Bronchial epithelial cell (primary cell): ENCODE measurements at regions not wholly inside any gene's neighbourhood (a gene's known extent, or its start where the extent isn't known, plus 50 kb on each side); places are given as distances from the start of the nearest gene placed in this dataset.
A peak's percentile ranks its signal among the peaks of the same experiment; 100 is the strongest.

Experiments
- DNase-seq: peaks from one replicate; pipeline ENCODE4 v3.0.0-alpha.2; 2010; ENCODE audit warnings: low read depth
- FAIRE-seq: peaks from 2 replicates; lab custom pipeline; 2011; peaks lifted over from hg19 to GRCh38; lab: Jason Lieb, UNC
- H3K27me3 ChIP-seq: 2 replicates; pipeline ENCODE4 v1.5.1; 2011; ENCODE audit warnings: low read length; ENCODE audit not compliant: control insufficient read depth, insufficient read depth
- H3K36me3 ChIP-seq: 2 replicates; pipeline ENCODE4 v1.5.1; 2011; ENCODE audit warnings: low read length; ENCODE audit not compliant: control insufficient read depth, insufficient read depth
- H3K4me3 ChIP-seq: 2 replicates; pipeline ENCODE4 v1.5.1; 2011; ENCODE audit warnings: mild to moderate bottlenecking, low read depth, low read length, control low read depth
- TF ChIP-seq, protein P1 (sequence below): IDR thresholded peaks from 2 replicates; pipeline ENCODE4 v1.5.1; 2011; ENCODE audit warnings: mild to moderate bottlenecking, moderate library complexity, low read length, control low read depth, inconsistent platforms; ENCODE audit not compliant: insufficient read depth, severe bottlenecking

DNA sequence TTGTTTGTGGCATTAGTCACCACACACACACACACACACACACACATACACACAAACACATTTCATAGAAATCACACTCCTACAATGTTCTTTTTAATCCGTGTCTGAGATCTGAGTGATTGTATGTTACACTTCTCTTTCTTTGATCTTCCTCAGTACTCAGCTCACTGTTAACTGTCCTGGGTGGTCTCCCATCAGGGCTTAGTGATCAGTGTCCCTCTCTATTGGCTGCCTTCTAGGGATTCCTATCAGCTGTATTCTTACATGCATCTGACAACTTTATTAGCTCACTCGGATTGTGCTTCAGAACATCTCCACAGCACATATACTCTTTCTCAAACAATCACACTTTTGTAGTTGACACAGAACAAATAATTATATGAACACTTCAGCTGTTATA, 170.2 kb upstream of the POU5F2 start:
- no peaks in the 10 kb centered on the region for H3K27me3 ChIP-seq
- FAIRE-seq, result no peak
- H3K36me3 ChIP-seq, result no peaks in the 10 kb centered on the region
- DNase-seq, result no peak
- H3K4me3 ChIP-seq, result no peak overlapping the region
- TF ChIP-seq, protein P1, sequence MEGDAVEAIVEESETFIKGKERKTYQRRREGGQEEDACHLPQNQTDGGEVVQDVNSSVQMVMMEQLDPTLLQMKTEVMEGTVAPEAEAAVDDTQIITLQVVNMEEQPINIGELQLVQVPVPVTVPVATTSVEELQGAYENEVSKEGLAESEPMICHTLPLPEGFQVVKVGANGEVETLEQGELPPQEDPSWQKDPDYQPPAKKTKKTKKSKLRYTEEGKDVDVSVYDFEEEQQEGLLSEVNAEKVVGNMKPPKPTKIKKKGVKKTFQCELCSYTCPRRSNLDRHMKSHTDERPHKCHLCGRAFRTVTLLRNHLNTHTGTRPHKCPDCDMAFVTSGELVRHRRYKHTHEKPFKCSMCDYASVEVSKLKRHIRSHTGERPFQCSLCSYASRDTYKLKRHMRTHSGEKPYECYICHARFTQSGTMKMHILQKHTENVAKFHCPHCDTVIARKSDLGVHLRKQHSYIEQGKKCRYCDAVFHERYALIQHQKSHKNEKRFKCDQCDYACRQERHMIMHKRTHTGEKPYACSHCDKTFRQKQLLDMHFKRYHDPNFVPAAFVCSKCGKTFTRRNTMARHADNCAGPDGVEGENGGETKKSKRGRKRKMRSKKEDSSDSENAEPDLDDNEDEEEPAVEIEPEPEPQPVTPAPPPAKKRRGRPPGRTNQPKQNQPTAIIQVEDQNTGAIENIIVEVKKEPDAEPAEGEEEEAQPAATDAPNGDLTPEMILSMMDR, result no peak

DNA sequence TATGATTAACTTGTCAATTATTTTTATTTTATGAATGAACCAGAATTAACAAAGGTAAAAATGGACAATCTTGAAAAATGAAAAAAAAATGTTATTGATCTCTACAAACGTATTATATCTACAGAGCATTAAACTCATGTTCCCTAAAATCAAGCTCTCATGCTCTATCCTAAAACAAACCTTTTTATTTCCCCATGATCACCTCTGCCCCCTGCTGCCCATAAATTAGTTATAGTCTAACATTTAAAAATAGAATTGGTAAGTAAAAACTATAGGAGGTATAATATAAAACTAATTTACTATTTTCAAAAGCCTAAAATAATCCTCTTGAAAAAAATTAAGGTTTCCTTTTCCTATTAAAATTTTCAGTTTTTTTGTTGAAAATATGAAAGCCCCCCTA, 168.0 kb upstream of the POU5F2 start:
- DNase-seq (no peak), FAIRE-seq (no peak)
- TF ChIP-seq, protein P1, result no peak
- H3K4me3 ChIP-seq, result no peak overlapping the region
- H3K27me3 ChIP-seq, result no peaks in the 10 kb centered on the region
- no peaks in the 10 kb centered on the region for H3K36me3 ChIP-seq

DNA sequence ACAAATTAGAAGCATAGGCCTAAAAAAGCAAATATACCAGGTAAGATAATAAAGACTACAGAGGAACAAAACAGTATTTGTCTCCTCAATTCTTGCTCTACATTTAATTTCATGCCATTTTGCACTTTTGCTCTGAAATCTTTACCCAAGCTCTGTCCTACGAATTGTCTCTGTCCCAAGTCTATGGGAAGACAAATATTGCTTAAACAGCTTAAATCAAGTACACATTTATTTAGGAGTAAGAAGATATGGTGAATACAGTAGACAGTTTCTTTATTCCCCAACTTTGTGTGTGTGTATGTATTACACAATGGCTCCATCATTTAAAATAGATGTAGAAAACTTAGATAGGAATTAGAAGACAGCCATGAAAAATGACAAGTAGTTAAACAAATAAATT, 163.5 kb upstream of the POU5F2 start:
- FAIRE-seq (no peak), DNase-seq (no peak)
- Histone ChIP-seq H3K27me3 (no peaks in the 10 kb centered on the region), H3K4me3 (no peak overlapping the region), H3K36me3 (no peaks in the 10 kb centered on the region)
- TF ChIP-seq, protein P1, result no peak

DNA sequence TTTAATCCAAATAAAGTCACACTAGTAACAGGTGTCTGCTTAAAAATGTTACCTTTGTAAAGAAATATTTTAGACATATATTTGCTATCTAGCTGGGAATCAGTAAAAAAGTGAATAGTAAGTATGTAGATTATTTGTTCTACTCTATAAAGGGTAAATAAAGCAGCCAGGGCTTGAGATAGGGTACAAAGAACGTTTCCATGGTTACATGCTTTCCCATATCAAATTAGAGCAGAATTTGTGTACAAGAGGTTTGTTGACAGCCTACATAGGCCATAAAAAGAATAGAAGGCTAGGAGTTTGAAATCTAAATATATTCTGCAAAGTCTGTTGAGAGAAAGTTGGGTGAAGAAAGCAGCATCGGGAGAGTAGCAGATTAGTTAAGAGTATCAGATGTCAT, 160.9 kb upstream of the POU5F2 start:
- FAIRE-seq, result no peak

DNA sequence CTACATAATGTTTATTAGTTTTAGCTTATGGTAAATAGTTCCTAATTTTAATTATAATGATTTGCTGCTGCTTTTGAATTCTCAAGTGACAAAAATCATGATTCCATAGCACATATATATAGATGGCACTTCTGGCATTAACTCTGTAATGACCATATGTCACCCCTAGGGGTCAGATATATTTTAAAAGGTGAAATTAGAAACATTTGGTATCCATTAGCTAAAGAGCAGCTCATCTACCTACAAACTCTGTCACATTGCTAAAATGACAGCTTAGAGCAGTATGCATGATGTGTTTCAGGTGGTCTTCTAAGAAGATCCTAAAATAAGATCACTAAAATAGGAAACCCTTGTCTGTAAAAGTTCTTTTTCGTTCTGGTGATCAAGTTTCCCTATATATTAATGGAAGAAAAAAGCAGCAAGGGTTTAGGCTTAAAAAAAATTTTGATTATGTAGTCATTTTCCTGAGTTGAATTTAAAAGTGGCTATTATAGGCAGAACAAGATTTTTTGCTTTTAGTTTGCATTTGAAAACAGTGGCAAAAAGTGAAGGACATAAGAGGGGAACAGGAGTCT, 157.7 kb upstream of the POU5F2 start:
- TF ChIP-seq, protein P1, result peak; percentile 40
- FAIRE-seq (no peak), DNase-seq (peak; percentile 31)
- Histone ChIP-seq H3K27me3 (no peaks in the 10 kb centered on the region), H3K36me3 (no peaks in the 10 kb centered on the region), H3K4me3 (no peak overlapping the region)

More for the DNA sequence above, 160.9 kb upstream of the POU5F2 start:
- H3K36me3 ChIP-seq, result no peaks in the 10 kb centered on the region
- TF ChIP-seq, protein P1, result no peak
- no peak for DNase-seq
- H3K4me3 ChIP-seq, result no peak overlapping the region
- no peaks in the 10 kb centered on the region for H3K27me3 ChIP-seq
